ENCODE measurements at regions not wholly inside any gene's neighbourhood (a gene's known extent, or its start where the extent isn't known, plus 50 kb on each side); places are given as distances from the start of the nearest gene placed in this dataset.

DNA sequence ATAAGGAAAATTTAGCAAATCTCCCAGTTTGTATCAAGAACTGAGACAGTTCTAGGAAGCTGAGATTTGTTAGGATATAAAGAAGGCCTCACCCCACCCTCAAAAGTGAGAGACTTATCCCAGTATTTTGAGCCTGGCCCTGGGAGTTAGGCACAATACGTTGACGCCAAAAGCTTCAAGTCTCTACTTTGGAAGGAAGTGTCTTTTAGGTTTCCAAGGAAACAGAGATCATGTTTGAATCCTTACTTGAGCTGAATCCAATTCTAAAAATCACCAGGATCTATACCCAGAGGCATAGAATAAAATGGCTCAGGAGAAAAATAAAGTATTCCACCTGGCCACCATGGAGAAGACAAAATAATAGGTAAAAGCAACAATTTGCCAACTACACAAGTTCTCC lies 115.9 kb upstream of the NRG3 start:
- no peaks in the 10 kb centered on the region for H3K27me3 ChIP-seq (ENCODE audit: control insufficient read depth in 1 of 2, insufficient read depth in 2 of 2, low read length in 2 of 2)
- POLR2A ChIA-PET, result no interaction called here
- no peak for FAIRE-seq

GRCh38 chr10:81784111-81784597 lies 90.8 kb upstream of the NRG3 start:
- ATAC-seq, result no peak
- ChIA-PET CTCF (ENCODE audit: low intra/inter-chr PET ratio, low total read pairs) (no interaction called here), POLR2A (no interaction called here)
- no peaks in the 10 kb centered on the region for H3K36me3 ChIP-seq (replicated peaks in 1 of 2; ENCODE audit: control insufficient read depth in 1 of 2, insufficient read depth in 2 of 2, low read length in 2 of 2)
- no peaks in the 10 kb centered on the region for H3K79me2 ChIP-seq (ENCODE audit: insufficient read depth, low read length)
- no peak for DNase-seq (ENCODE audit: low spot score)
- no peaks in the 10 kb centered on the region for H3K27me3 ChIP-seq (ENCODE audit: control insufficient read depth in 1 of 2, insufficient read depth in 2 of 2, low read length in 2 of 2)
- H3K4me1 ChIP-seq (ENCODE audit: insufficient read depth, low read length), result no peaks in the 10 kb centered on the region
- intact Hi-C loops (cut with micrococcal nuclease; ENCODE audit: unreplicated experiment), result no loop called here
- no peak overlapping the region for H3K4me3 ChIP-seq (replicated peaks in 1 of 3; ENCODE audit: insufficient read depth in 1 of 3, low read depth in 2 of 3, low read length in 3 of 3)
- H2AFZ ChIP-seq (ENCODE audit: low read length), result no peak overlapping the region
- H3K4me2 ChIP-seq (ENCODE audit: low read depth, low read length), result no peak overlapping the region
- in situ Hi-C loops (cut with HindIII; ENCODE audit: extremely low pct_ligation_motif_present, low pct_unique_long_range_greater_than_20kb), result no loop called here
- WGBS (ENCODE audit: low lambda C conversion rate), result 60% methylated on average over 5 of the region's 31 CpGs
- H3K9me3 ChIP-seq (ENCODE audit: low read length), result peaks cover 83% of the 10 kb centered on the region
- H3K27ac ChIP-seq (ENCODE audit: extremely low read length, insufficient read depth, low read length), result no peak overlapping the region
- BruUV-seq (replicated peaks), result no TSS peak
- FAIRE-seq, result no peak
- H4K20me1 ChIP-seq (ENCODE audit: insufficient read depth, low read length), result no peaks in the 10 kb centered on the region
- H3K9ac ChIP-seq (ENCODE audit: insufficient read depth, low read depth, low read length), result no peak overlapping the region
- TF ChIP-seq EEA1 (CRISPR knock-in tag; IDR thresholded peaks at IDR 0.05; ENCODE audit: borderline replicate concordance) (no peak), NFATC3 (CRISPR knock-in tag; IDR thresholded peaks at IDR 0.05) (no peak), ZNF121 (CRISPR knock-in tag; IDR thresholded peaks at IDR 0.05) (no peak), ZNF574 (CRISPR knock-in tag; IDR thresholded peaks at IDR 0.05) (no peak), MIER2 (CRISPR knock-in tag; IDR thresholded peaks at IDR 0.05) (no peak)
- TF ChIP-seq, protein P1, sequence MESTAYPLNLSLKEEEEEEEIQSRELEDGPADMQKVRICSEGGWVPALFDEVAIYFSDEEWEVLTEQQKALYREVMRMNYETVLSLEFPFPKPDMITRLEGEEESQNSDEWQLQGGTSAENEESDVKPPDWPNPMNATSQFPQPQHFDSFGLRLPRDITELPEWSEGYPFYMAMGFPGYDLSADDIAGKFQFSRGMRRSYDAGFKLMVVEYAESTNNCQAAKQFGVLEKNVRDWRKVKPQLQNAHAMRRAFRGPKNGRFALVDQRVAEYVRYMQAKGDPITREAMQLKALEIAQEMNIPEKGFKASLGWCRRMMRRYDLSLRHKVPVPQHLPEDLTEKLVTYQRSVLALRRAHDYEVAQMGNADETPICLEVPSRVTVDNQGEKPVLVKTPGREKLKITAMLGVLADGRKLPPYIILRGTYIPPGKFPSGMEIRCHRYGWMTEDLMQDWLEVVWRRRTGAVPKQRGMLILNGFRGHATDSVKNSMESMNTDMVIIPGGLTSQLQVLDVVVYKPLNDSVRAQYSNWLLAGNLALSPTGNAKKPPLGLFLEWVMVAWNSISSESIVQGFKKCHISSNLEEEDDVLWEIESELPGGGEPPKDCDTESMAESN (CRISPR knock-in tag; conservative IDR thresholded peaks at IDR 0.05), result no peak

More for the DNA sequence above, 115.9 kb upstream of the NRG3 start:
- H3K79me2 ChIP-seq (ENCODE audit: insufficient read depth, low read length), result no peaks in the 10 kb centered on the region
- no peak overlapping the region for H2AFZ ChIP-seq (ENCODE audit: low read length)
- no peak overlapping the region for H3K9ac ChIP-seq (ENCODE audit: insufficient read depth, low read depth, low read length)
- CTCF ChIA-PET (ENCODE audit: low intra/inter-chr PET ratio, low total read pairs), result no interaction called here
- in situ Hi-C loops (cut with HindIII; ENCODE audit: extremely low pct_ligation_motif_present, low pct_unique_long_range_greater_than_20kb) (no loop called here), intact Hi-C loops (cut with micrococcal nuclease; ENCODE audit: unreplicated experiment) (no loop called here)
- DNase-seq (ENCODE audit: low spot score) (no peak), ATAC-seq (no peak)
- TF ChIP-seq, protein P2, sequence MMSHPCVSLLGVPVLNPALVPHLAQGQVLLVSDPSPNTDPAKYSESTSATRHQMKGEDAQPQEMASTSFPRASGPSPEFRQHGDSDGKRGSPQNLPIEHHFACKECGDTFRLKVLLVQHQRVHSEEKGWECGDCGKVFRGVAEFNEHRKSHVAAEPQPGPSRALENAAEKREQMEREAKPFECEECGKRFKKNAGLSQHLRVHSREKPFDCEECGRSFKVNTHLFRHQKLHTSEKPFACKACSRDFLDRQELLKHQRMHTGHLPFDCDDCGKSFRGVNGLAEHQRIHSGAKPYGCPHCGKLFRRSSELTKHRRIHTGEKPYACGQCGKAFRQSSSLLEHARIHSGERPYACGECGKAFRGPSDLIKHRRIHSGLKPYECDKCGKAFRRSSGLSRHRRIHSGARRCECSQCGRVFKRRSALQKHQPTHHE (CRISPR knock-in tag; IDR thresholded peaks at IDR 0.05; ENCODE audit: borderline replicate concordance), result no peak
- TF ChIP-seq DBP (CRISPR knock-in tag; IDR thresholded peaks at IDR 0.05; ENCODE audit: not compliant biosample characterization) (no peak), ZMYM3 (CRISPR knock-in tag; IDR thresholded peaks at IDR 0.05) (no peak), ZNF138 (CRISPR knock-in tag; IDR thresholded peaks at IDR 0.05; ENCODE audit: low read depth) (no peak), DR1 (CRISPR knock-in tag; IDR thresholded peaks at IDR 0.05) (no peak), JDP2 (CRISPR knock-in tag; IDR thresholded peaks at IDR 0.05; ENCODE audit: borderline replicate concordance) (no peak)
- no peaks in the 10 kb centered on the region for H3K4me1 ChIP-seq (ENCODE audit: insufficient read depth, low read length)
- peaks cover 72% of the 10 kb centered on the region for H3K9me3 ChIP-seq (ENCODE audit: low read length)
- no peak overlapping the region for H3K4me3 ChIP-seq (replicated peaks in 1 of 3; ENCODE audit: insufficient read depth in 1 of 3, low read depth in 2 of 3, low read length in 3 of 3)
- BruUV-seq (replicated peaks), result no TSS peak
- no peaks in the 10 kb centered on the region for H3K36me3 ChIP-seq (replicated peaks in 1 of 2; ENCODE audit: control insufficient read depth in 1 of 2, insufficient read depth in 2 of 2, low read length in 2 of 2)
- H4K20me1 ChIP-seq (ENCODE audit: insufficient read depth, low read length), result no peaks in the 10 kb centered on the region
- 48% methylated on average over 2 of the region's 2 CpGs for WGBS (ENCODE audit: low lambda C conversion rate)
- no peak overlapping the region for H3K27ac ChIP-seq (ENCODE audit: extremely low read length, insufficient read depth, low read length)
- no peak overlapping the region for H3K4me2 ChIP-seq (ENCODE audit: low read depth, low read length)

All from HepG2 (cell line).